IPS DF 6.9 (cell line): ENCODE measurements at regions not wholly inside any gene's neighbourhood (a gene's known extent, or its start where the extent isn't known, plus 50 kb on each side); places are given as distances from the start of the nearest gene placed in this dataset.
"Not testable (repeated sequence)": the region's sequence is repeated elsewhere in the genome, so short reads cannot be mapped to it uniquely, and the experiment has no call there.

Experiments used
- DNase-seq: peaks from one replicate; pipeline ENCODE4 v3.0.0-alpha.2; 2013; ENCODE audit warnings: low read depth, low spot score
- H3K27ac ChIP-seq: one replicate; pipeline ENCODE4 v1.5.1; 2013; ENCODE audit warnings: low read length, control low read depth
- H3K27me3 ChIP-seq: 2 replicates; pipeline ENCODE4 v1.6.1; 2013; ENCODE audit warnings: mild to moderate bottlenecking, low read length; ENCODE audit not compliant: control insufficient read depth, insufficient read depth
- H3K36me3 ChIP-seq: 2 replicates; pipeline ENCODE4 v1.6.1; 2013; ENCODE audit warnings: low read length; ENCODE audit not compliant: control insufficient read depth, insufficient read depth
- H3K4me1 ChIP-seq: 2 replicates; pipeline ENCODE4 v1.6.1; 2013; ENCODE audit warnings: low read length; ENCODE audit not compliant: control insufficient read depth, insufficient read depth
- H3K4me3 ChIP-seq: 2 replicates; pipeline ENCODE4 v1.5.1; 2013; ENCODE audit warnings: mild to moderate bottlenecking, low read length
- H3K9me3 ChIP-seq: 2 replicates; pipeline ENCODE4 v1.6.1; 2013; ENCODE audit warnings: low read length, inconsistent platforms; ENCODE audit not compliant: control insufficient read depth, insufficient read depth
- WGBS: extraction: QIAGEN DNeasy Blood & Tissue Kit; methylation state at CpG from one replicate; pipeline ENCODE4 v1.1.7; 2013; ENCODE audit warnings: mixed read lengths, missing lambda C conversion rate; ENCODE audit not compliant: insufficient read length, insufficient coverage; 5-methylcytosine and 5-hydroxymethylcytosine counted together

GRCh38 chr7:46751927-46752723 is 829.8 kb downstream of the TNS3 start:
- WGBS: no CpG with 5 or more reads among the region's 11 CpGs
- H3K36me3 ChIP-seq, H3K9me3 ChIP-seq, H3K27me3 ChIP-seq, H3K4me3 ChIP-seq, H3K4me1 ChIP-seq, DNase-seq, H3K27ac ChIP-seq: not testable (repeated sequence)

- no peaks in the 10 kb centered on the region for H3K36me3 ChIP-seq
- DNase-seq: no peak
- no peaks in the 10 kb centered on the region for H3K27me3 ChIP-seq
- H3K4me1 ChIP-seq: no peaks in the 10 kb centered on the region
- H3K4me3 ChIP-seq: no peak overlapping the region
- no peak overlapping the region for H3K27ac ChIP-seq
- no CpG with 5 or more reads among the region's 4 CpGs for WGBS
- H3K9me3 ChIP-seq: no peaks in the 10 kb centered on the region
These were observed 830.4 kb upstream of the IGFBP3 start for GRCh38 chr7:46751471-46751870.

GRCh38 chr7:46750321-46750865 is 829.3 kb upstream of the IGFBP3 start:
- DNase-seq: no peak
- no CpG with 5 or more reads among the region's 4 CpGs for WGBS
- Histone ChIP-seq H3K9me3 (no peaks in the 10 kb centered on the region), H3K36me3 (no peaks in the 10 kb centered on the region), H3K27me3 (no peaks in the 10 kb centered on the region), H3K27ac (no peak overlapping the region), H3K4me3 (no peak overlapping the region), H3K4me1 (no peaks in the 10 kb centered on the region)

GRCh38 chr7:46747869-46748576 is 827.0 kb upstream of the IGFBP3 start:
- H3K36me3 ChIP-seq: no peaks in the 10 kb centered on the region
- no peaks in the 10 kb centered on the region for H3K9me3 ChIP-seq
- no peak overlapping the region for H3K4me3 ChIP-seq
- no CpG with 5 or more reads among the region's 6 CpGs for WGBS
- H3K27me3 ChIP-seq: no peaks in the 10 kb centered on the region
- DNase-seq: no peak
- no peak overlapping the region for H3K27ac ChIP-seq
- H3K4me1 ChIP-seq: no peaks in the 10 kb centered on the region

GRCh38 chr7:46746695-46747687 is 825.9 kb upstream of the IGFBP3 start:
- Histone ChIP-seq H3K4me3 (no peak overlapping the region), H3K27me3 (no peaks in the 10 kb centered on the region), H3K9me3 (no peaks in the 10 kb centered on the region), H3K27ac (no peak overlapping the region), H3K4me1 (no peaks in the 10 kb centered on the region), H3K36me3 (no peaks in the 10 kb centered on the region)
- DNase-seq: no peak
- whole genome bisulfite sequencing: no CpG with 5 or more reads among the region's 13 CpGs

- no peaks in the 10 kb centered on the region for H3K9me3 ChIP-seq
- H3K27me3 ChIP-seq: no peaks in the 10 kb centered on the region
- no peak overlapping the region for H3K27ac ChIP-seq
- no peak for DNase-seq
- H3K4me3 ChIP-seq: no peak overlapping the region
- no peaks in the 10 kb centered on the region for H3K4me1 ChIP-seq
- no CpG with 5 or more reads among the region's 3 CpGs for WGBS
- no peaks in the 10 kb centered on the region for H3K36me3 ChIP-seq
These were observed 824.6 kb upstream of the IGFBP3 start for GRCh38 chr7:46745707-46746090.

GRCh38 chr7:46744957-46745706 is 824.1 kb upstream of the IGFBP3 start:
- DNase-seq: no peak
- Histone ChIP-seq H3K27ac (no peak overlapping the region), H3K4me3 (no peak overlapping the region), H3K4me1 (no peaks in the 10 kb centered on the region), H3K27me3 (no peaks in the 10 kb centered on the region), H3K36me3 (no peaks in the 10 kb centered on the region), H3K9me3 (no peaks in the 10 kb centered on the region)
- WGBS: 100% methylated on average over 1 of the region's 6 CpGs

GRCh38 chr7:46742601-46743000 is 821.5 kb upstream of the IGFBP3 start:
- no peaks in the 10 kb centered on the region for H3K27me3 ChIP-seq
- no CpG with 5 or more reads among the region's 6 CpGs for WGBS
- DNase-seq: no peak

GRCh38 chr7:46741938-46742540 is 821.0 kb upstream of the IGFBP3 start:
- Histone ChIP-seq H3K36me3 (no peaks in the 10 kb centered on the region), H3K27ac (no peak overlapping the region), H3K4me1 (no peaks in the 10 kb centered on the region), H3K27me3 (no peaks in the 10 kb centered on the region), H3K9me3 (no peaks in the 10 kb centered on the region), H3K4me3 (no peak overlapping the region)
- no CpG with 5 or more reads among the region's 4 CpGs for WGBS
- no peak for DNase-seq

More at GRCh38 chr7:46742601-46743000, 821.5 kb upstream of the IGFBP3 start:
- Histone ChIP-seq H3K9me3 (no peaks in the 10 kb centered on the region), H3K4me1 (no peaks in the 10 kb centered on the region), H3K4me3 (no peak overlapping the region), H3K27ac (no peak overlapping the region), H3K36me3 (no peaks in the 10 kb centered on the region)
